HUES64 (cell line): ENCODE measurements at regions not wholly inside any gene's neighbourhood (a gene's known extent, or its start where the extent isn't known, plus 50 kb on each side); places are given as distances from the start of the nearest gene placed in this dataset.

Experiments
- H3K27ac ChIP-seq: 2 replicates; pipeline ENCODE4 v1.7.0; 2013; ENCODE audit warnings: low read depth, low read length, inconsistent platforms
- H3K27me3 ChIP-seq: 2 replicates; pipeline ENCODE4 v1.6.1; 2013; ENCODE audit warnings: mild to moderate bottlenecking, low read length; ENCODE audit not compliant: insufficient read depth
- H3K36me3 ChIP-seq: 2 replicates; pipeline ENCODE4 v1.6.1; 2013; ENCODE audit warnings: mild to moderate bottlenecking, low read length; ENCODE audit not compliant: insufficient read depth
- H3K4me1 ChIP-seq: 2 replicates; pipeline ENCODE4 v1.6.1; 2013; ENCODE audit warnings: mild to moderate bottlenecking, low read length, moderate library complexity; ENCODE audit not compliant: insufficient read depth
- H3K4me3 ChIP-seq: 2 replicates; pipeline ENCODE4 v1.5.1; 2013; ENCODE audit warnings: mild to moderate bottlenecking, low read length, moderate library complexity
- H3K9ac ChIP-seq: 2 replicates; pipeline ENCODE4 v1.6.1; 2013; ENCODE audit warnings: mild to moderate bottlenecking, low read depth, low read length
- H3K9me3 ChIP-seq: 2 replicates; pipeline ENCODE4 v1.6.1; 2013; ENCODE audit warnings: low read depth, low read length; ENCODE audit not compliant: insufficient read depth
- WGBS: fragments of 150-250, 120-280 bp; methylation state at CpG from one replicate; pipeline ENCODE4 v1.1.7; 2013; ENCODE audit warnings: missing lambda C conversion rate; 5-methylcytosine and 5-hydroxymethylcytosine counted together

GRCh38 chr9:107805201-107805600 lies 315.6 kb upstream of the KLF4 start:
- H3K36me3 ChIP-seq, result no peaks in the 10 kb centered on the region
- no peak overlapping the region for H3K27ac ChIP-seq
- WGBS, result 97% methylated on average over 2 of the region's 2 CpGs
- H3K4me1 ChIP-seq, result no peaks in the 10 kb centered on the region
- no peak overlapping the region for H3K4me3 ChIP-seq
- H3K27me3 ChIP-seq, result no peaks in the 10 kb centered on the region
- H3K9ac ChIP-seq, result no peak overlapping the region
- H3K9me3 ChIP-seq, result no peaks in the 10 kb centered on the region

DNA sequence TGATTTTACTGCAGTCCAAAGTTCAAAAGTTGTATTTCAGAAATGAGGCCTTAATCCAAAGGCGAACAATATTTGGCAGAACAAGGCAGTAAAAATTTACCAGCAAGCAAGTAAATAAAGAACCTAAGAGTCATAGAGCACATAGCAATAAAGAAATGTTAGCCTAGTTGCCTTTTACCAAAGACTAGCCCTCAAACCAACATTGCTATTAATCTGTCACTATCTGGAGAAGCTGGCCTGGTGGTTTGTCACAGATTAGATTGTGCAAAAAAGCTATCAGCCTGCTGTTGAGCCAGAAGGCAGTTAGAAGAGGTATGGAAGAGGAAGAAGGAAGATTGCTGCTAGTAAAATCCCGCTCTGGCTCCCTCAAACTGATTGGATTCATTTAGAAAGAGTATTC lies 304.7 kb upstream of the KLF4 start:
- 73% methylated on average over 2 of the region's 2 CpGs for WGBS
- Histone ChIP-seq H3K36me3 (no peaks in the 10 kb centered on the region), H3K27ac (no peak overlapping the region), H3K9me3 (no peaks in the 10 kb centered on the region), H3K4me3 (no peak overlapping the region), H3K9ac (no peak overlapping the region), H3K4me1 (no peaks in the 10 kb centered on the region), H3K27me3 (no peaks in the 10 kb centered on the region)

DNA sequence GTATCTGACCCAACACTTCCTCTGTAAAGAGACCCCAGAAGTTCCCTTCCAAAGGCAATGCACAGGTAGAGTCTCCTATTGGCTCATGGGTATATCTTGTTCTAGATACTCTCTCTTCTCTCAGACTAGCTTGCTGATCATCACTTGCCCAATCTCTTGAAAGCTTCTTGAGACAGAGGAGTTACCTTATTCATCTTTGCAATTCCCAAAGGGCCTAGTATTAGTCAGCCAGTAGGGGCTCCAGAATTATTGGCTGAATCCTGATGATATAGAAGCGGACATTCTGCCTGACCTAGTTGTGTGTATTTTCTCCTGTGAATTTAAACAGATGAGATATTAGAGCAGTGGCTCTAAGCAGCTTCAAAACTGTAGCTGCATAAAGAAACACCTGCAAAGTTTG lies 304.0 kb upstream of the KLF4 start:
- Histone ChIP-seq H3K4me1 (no peaks in the 10 kb centered on the region), H3K36me3 (no peaks in the 10 kb centered on the region), H3K4me3 (no peak overlapping the region), H3K9ac (no peak overlapping the region), H3K9me3 (no peaks in the 10 kb centered on the region), H3K27me3 (no peaks in the 10 kb centered on the region), H3K27ac (no peak overlapping the region)
- 94% methylated on average over 1 of the region's 1 CpG for WGBS

GRCh38 chr9:107792596-107792995 lies 303.0 kb upstream of the KLF4 start:
- Histone ChIP-seq H3K9me3 (no peaks in the 10 kb centered on the region), H3K9ac (no peak overlapping the region), H3K27ac (no peak overlapping the region), H3K36me3 (no peaks in the 10 kb centered on the region), H3K4me3 (no peak overlapping the region), H3K4me1 (no peaks in the 10 kb centered on the region), H3K27me3 (no peaks in the 10 kb centered on the region)
- WGBS, result 88% methylated on average over 1 of the region's 1 CpG

DNA sequence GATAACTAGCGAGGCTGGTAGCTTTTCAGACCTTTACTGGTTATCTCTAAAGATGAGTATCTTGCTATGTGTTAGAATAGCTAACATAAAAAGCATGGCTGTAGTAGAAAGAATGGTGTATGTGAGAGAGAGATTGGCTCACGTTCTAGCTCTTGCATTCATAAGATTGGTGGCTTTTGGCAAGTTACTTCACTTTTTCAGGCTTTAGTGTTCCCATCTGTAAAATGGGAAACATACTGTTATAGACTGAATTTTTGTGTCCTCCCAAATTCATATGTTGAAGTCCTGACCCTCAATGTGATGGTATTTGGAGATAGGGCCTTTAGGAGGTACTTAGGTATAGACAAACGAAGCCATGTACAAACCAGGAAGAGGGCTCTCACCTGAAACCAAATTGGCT lies 302.4 kb upstream of the KLF4 start:
- Histone ChIP-seq H3K36me3 (no peaks in the 10 kb centered on the region), H3K4me1 (no peaks in the 10 kb centered on the region), H3K9ac (no peak overlapping the region), H3K27me3 (no peaks in the 10 kb centered on the region), H3K4me3 (no peak overlapping the region), H3K9me3 (no peaks in the 10 kb centered on the region), H3K27ac (no peak overlapping the region)
- WGBS, result 93% methylated on average over 3 of the region's 3 CpGs

GRCh38 chr9:107789001-107789700 lies 299.6 kb upstream of the KLF4 start:
- no peak overlapping the region for H3K4me3 ChIP-seq
- 95% methylated on average over 4 of the region's 4 CpGs for WGBS
- no peaks in the 10 kb centered on the region for H3K9me3 ChIP-seq
- H3K27ac ChIP-seq, result no peak overlapping the region
- H3K9ac ChIP-seq, result no peak overlapping the region
- H3K36me3 ChIP-seq, result no peaks in the 10 kb centered on the region
- no peaks in the 10 kb centered on the region for H3K4me1 ChIP-seq
- H3K27me3 ChIP-seq, result no peaks in the 10 kb centered on the region

DNA sequence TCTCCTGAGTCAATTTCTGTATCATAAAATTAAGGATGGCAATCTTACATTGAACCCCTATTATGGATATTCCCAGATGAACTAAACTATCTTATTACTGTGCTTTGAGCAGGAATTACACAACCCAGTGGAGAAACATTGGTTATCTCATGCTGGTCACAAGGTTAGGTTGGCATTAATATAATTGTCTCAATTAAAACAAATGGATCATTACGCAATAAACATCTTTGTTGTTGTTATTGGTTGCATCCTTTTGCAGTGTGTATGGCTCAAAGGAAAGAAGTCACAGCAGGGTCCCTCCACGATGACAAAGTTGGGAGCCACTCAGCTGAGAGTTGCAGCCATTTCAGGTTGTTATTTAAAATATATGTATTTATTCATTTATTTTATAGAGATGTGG lies 297.0 kb upstream of the KLF4 start:
- H3K36me3 ChIP-seq, result no peaks in the 10 kb centered on the region
- H3K4me1 ChIP-seq, result no peaks in the 10 kb centered on the region
- no peak overlapping the region for H3K9ac ChIP-seq
- WGBS, result 96% methylated on average over 2 of the region's 2 CpGs
- no peak overlapping the region for H3K4me3 ChIP-seq
- H3K9me3 ChIP-seq, result no peaks in the 10 kb centered on the region
- no peak overlapping the region for H3K27ac ChIP-seq
- no peaks in the 10 kb centered on the region for H3K27me3 ChIP-seq

GRCh38 chr9:107784235-107784958 lies 294.8 kb upstream of the KLF4 start:
- H3K9me3 ChIP-seq, result no peaks in the 10 kb centered on the region
- H3K36me3 ChIP-seq, result no peaks in the 10 kb centered on the region
- peaks cover 4% of the 10 kb centered on the region; the same call in 1 of the 2 replicates for H3K4me1 ChIP-seq
- no peak overlapping the region for H3K4me3 ChIP-seq
- 92% methylated on average over 12 of the region's 12 CpGs for WGBS
- H3K27me3 ChIP-seq, result no peaks in the 10 kb centered on the region
- H3K9ac ChIP-seq, result no peak overlapping the region
- no peak overlapping the region for H3K27ac ChIP-seq

DNA sequence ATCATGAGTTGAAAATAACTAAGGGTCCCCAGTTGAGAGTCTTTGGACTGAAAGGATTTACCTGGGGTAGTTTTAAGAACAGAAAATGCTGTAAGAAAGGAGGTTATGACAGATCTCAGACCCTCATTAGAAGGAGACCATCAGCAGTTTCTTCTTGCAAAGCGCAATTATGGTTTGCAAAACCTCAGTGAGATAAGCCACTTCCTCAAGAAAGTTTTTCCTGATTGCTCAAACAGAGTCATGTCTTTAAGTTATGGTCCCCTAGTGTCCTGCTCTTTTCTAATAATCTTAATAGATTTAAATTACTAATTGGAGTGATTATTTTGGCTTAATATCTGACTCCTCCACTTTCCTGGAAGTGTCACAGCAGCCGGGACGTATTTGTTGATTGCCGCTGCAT lies 293.2 kb upstream of the KLF4 start:
- Histone ChIP-seq H3K36me3 (no peaks in the 10 kb centered on the region), H3K27ac (no peak overlapping the region), H3K9me3 (no peaks in the 10 kb centered on the region), H3K27me3 (no peaks in the 10 kb centered on the region), H3K9ac (no peak overlapping the region), H3K4me3 (no peak overlapping the region), H3K4me1 (peaks cover 4% of the 10 kb centered on the region; the same call in 1 of the 2 replicates)
- WGBS, result 95% methylated on average over 4 of the region's 4 CpGs

- peaks cover 4% of the 10 kb centered on the region; the same call in 1 of the 2 replicates for H3K4me1 ChIP-seq
- 100% methylated on average over 1 of the region's 3 CpGs for WGBS
- no peak overlapping the region for H3K27ac ChIP-seq
- H3K9me3 ChIP-seq, result no peaks in the 10 kb centered on the region
- no peak overlapping the region for H3K9ac ChIP-seq
- H3K4me3 ChIP-seq, result no peak overlapping the region
- H3K27me3 ChIP-seq, result no peaks in the 10 kb centered on the region
- no peaks in the 10 kb centered on the region for H3K36me3 ChIP-seq
These were observed 292.8 kb upstream of the KLF4 start for GRCh38 chr9:107782381-107782780.

DNA sequence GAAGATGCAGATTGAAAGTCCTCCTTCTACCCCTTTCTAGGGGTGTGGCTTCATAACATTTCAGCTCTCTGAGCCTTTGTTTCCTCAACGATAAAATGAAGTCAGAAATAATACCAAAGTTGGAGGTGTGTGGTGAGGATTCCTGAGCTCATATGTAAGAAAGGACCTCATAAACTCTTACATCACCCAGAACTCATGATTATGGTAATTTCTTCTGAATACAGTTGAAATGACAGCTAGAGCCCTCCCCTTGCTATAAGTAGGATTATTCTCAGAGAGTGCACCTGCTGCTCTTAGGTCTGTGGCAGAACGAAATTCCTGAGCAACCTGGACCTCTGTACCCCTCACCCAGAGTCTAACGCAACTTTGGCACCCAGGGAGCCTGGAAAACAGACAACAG lies 291.4 kb upstream of the KLF4 start:
- Histone ChIP-seq H3K36me3 (no peaks in the 10 kb centered on the region), H3K27me3 (no peaks in the 10 kb centered on the region), H3K4me1 (peaks cover 4% of the 10 kb centered on the region; the same call in 1 of the 2 replicates), H3K9ac (no peak overlapping the region), H3K9me3 (no peaks in the 10 kb centered on the region), H3K27ac (no peak overlapping the region), H3K4me3 (no peak overlapping the region)
- 79% methylated on average over 2 of the region's 3 CpGs for WGBS
